Gastroesophageal sphincter (tissue), 3 donors: ENCODE measurements at regions not wholly inside any gene's neighbourhood (a gene's known extent, or its start where the extent isn't known, plus 50 kb on each side); places are given as distances from the start of the nearest gene placed in this dataset.

ENCODE experiments used
- CTCF ChIP-seq, 4 experiments: fragments of 200-600 bp in 2 of 4; fragments of 450-650 bp in 2 of 4; sonication (generic) in 1 of 4; IDR thresholded peaks; one replicate each; pipeline ENCODE4 v1.5.1; 2017 to 2019; ENCODE audit warnings: antibody characterized with exemption in 4 of 4, mild to moderate bottlenecking in 2 of 4, moderate library complexity in 2 of 4
- EP300 ChIP-seq: sonication (generic); formaldehyde crosslinking; IDR thresholded peaks from one replicate; pipeline ENCODE4 v1.6.1; 2017; ENCODE audit warnings: antibody characterized with exemption, mild to moderate bottlenecking
- POLR2AphosphoS5 ChIP-seq: sonication (generic); formaldehyde crosslinking; IDR thresholded peaks from one replicate; pipeline ENCODE4 v1.6.1; 2017; ENCODE audit warnings: antibody characterized with exemption

GRCh38 chr14:53464376-53464775 is 311.3 kb upstream of the DDHD1 start:
- no peak for TF ChIP-seq CTCF (IDR thresholded peaks at IDR 0.05)
- TF ChIP-seq POLR2AphosphoS5 = no peak
- no peak for TF ChIP-seq EP300
